ENCODE measurements at regions not wholly inside any gene's neighbourhood (a gene's known extent, or its start where the extent isn't known, plus 50 kb on each side); places are given as distances from the start of the nearest gene placed in this dataset.

DNA sequence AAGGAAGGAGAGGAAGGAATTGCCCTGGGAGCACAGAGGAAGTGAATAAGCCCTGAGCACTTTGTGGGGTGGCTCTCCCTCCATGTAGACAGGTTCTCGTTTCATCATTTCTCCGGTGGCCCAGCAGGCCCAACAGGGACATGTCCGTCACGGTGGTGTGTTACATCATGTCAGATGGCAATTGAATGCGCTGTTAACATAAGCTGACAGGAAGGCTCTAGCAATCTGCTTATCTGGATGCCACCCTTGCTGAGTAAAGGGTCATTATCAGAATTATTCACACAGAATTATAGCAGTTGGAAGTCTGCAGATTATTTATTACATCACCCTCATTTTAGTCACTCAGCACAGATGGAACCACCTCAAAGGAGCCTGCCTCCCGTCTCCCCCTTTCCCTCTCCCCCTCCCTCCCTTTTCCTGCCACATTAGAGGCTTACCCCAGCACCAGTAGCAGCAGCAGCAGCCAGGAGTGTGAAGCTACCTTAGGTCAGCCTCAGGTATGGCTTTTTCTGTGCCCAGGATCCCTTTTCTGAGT is 124.3 kb upstream of the TRIM2 start:
- no peak overlapping the region for H3T11ph ChIP-seq (ENCODE audit: low read length)
- H2BK120ac ChIP-seq (ENCODE audit: low read depth, low read length, poor library complexity, severe bottlenecking): no peak overlapping the region
- H2AFZ ChIP-seq (ENCODE audit: low read length): no peak overlapping the region
- H3K27me3 ChIP-seq (ENCODE audit: insufficient read depth, low read length): 0 out of 2 replicates have a peak, but pooled peaks cover 2% of the 10 kb centered on the region
- TF ChIP-seq, protein P1, sequence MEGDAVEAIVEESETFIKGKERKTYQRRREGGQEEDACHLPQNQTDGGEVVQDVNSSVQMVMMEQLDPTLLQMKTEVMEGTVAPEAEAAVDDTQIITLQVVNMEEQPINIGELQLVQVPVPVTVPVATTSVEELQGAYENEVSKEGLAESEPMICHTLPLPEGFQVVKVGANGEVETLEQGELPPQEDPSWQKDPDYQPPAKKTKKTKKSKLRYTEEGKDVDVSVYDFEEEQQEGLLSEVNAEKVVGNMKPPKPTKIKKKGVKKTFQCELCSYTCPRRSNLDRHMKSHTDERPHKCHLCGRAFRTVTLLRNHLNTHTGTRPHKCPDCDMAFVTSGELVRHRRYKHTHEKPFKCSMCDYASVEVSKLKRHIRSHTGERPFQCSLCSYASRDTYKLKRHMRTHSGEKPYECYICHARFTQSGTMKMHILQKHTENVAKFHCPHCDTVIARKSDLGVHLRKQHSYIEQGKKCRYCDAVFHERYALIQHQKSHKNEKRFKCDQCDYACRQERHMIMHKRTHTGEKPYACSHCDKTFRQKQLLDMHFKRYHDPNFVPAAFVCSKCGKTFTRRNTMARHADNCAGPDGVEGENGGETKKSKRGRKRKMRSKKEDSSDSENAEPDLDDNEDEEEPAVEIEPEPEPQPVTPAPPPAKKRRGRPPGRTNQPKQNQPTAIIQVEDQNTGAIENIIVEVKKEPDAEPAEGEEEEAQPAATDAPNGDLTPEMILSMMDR (conservative IDR thresholded peaks at IDR 0.05): no peak
- no peaks in the 10 kb centered on the region for H4K20me1 ChIP-seq (ENCODE audit: control insufficient read depth, insufficient read depth, insufficient read length)
- H3K56ac ChIP-seq (ENCODE audit: insufficient read length, low read depth, low read length): no peak overlapping the region
- H2BK5ac ChIP-seq (ENCODE audit: insufficient read length, low read length): no peak overlapping the region
- H3K23ac ChIP-seq (ENCODE audit: insufficient read length, low read depth, low read length): no peak overlapping the region
- no CpG with 5 or more reads among the region's 6 CpGs for WGBS (ENCODE audit: extremely low coverage, insufficient read length, low lambda C conversion rate)
- Mint-ChIP-seq H3K27ac (no peak overlapping the region), H3K4me3 (no peak overlapping the region), H3K27me3 (ENCODE audit: low read depth) (peaks cover 5% of the 10 kb centered on the region), H3K36me3 (ENCODE audit: insufficient read depth in 1 of 3, low read depth in 3 of 3) (peaks cover 0 to 1% (median 0%) of the 10 kb centered on the region in 3 experiments; a peak in 1 of 7 replicates), H3K9me3 (no peaks in the 10 kb centered on the region), H3K4me1 (peaks cover 40 to 43% of the 10 kb centered on the region in 2 experiments)
- H3K4ac ChIP-seq (ENCODE audit: low read depth, low read length): no peak overlapping the region
- no peaks in the 10 kb centered on the region for H3K9me3 ChIP-seq (ENCODE audit: control insufficient read depth, low read depth, low read length)
- no peak overlapping the region for H4K8ac ChIP-seq (replicated peaks; ENCODE audit: insufficient read length, low read depth, low read length)
- H3K79me2 ChIP-seq (ENCODE audit: insufficient read depth, low read length): no peaks in the 10 kb centered on the region
- H2BK15ac ChIP-seq (ENCODE audit: low read depth, low read length): no peak overlapping the region; the same call in 1 of the 2 replicates
- no peak overlapping the region for H4K91ac ChIP-seq (ENCODE audit: insufficient read length, low read depth, low read length)
- H3K4me1 ChIP-seq (ENCODE audit: insufficient read depth, low read length): peaks cover 3% of the 10 kb centered on the region; the same call in 1 of the 2 replicates
- H3K79me1 ChIP-seq (ENCODE audit: insufficient read depth, low read depth, low read length, poor library complexity, severe bottlenecking): no peaks in the 10 kb centered on the region
- H3K14ac ChIP-seq (ENCODE audit: insufficient read depth, low read length): no peak overlapping the region
- H3K4me2 ChIP-seq (ENCODE audit: insufficient read depth, insufficient read length, low read length): no peak overlapping the region
- H3K18ac ChIP-seq (ENCODE audit: insufficient read length, low read depth, low read length): no peak overlapping the region
- H3K9ac ChIP-seq (ENCODE audit: extremely low read depth, insufficient read length, low read length): no peak overlapping the region
- DNase-seq: no peak
- no peaks in the 10 kb centered on the region for H3K23me2 ChIP-seq (ENCODE audit: insufficient read length, low read depth, low read length, poor library complexity, severe bottlenecking)
- H2BK20ac ChIP-seq (ENCODE audit: low read depth, low read length, poor library complexity, severe bottlenecking): no peak overlapping the region
- no peak overlapping the region for H2BK12ac ChIP-seq (ENCODE audit: insufficient read length, low read depth, low read length)
- no peak overlapping the region for H4K5ac ChIP-seq (ENCODE audit: insufficient read length, low read depth, low read length)
- H2AK5ac ChIP-seq (ENCODE audit: insufficient read length, low read length): no peak overlapping the region
- H3K27ac ChIP-seq (ENCODE audit: insufficient read length, low read depth, low read length): no peak overlapping the region

Measured in H9 (cell line).